COLO668 (cell line): ENCODE measurements at regions not wholly inside any gene's neighbourhood (a gene's known extent, or its start where the extent isn't known, plus 50 kb on each side); places are given as distances from the start of the nearest gene placed in this dataset.
"Not testable (repeated sequence)": the region's sequence is repeated elsewhere in the genome, so short reads cannot be mapped to it uniquely, and the experiment has no call there.

ENCODE experiments used
- DNase-seq: peaks from one replicate; lab custom pipeline; 2025; ENCODE audit not compliant: unreplicated experiment; lab: John Stamatoyannopoulos, UW

GRCh38 chr4:10281996-10282395 is 165.4 kb upstream of the WDR1 start:
- DNase-seq: no peak

DNA sequence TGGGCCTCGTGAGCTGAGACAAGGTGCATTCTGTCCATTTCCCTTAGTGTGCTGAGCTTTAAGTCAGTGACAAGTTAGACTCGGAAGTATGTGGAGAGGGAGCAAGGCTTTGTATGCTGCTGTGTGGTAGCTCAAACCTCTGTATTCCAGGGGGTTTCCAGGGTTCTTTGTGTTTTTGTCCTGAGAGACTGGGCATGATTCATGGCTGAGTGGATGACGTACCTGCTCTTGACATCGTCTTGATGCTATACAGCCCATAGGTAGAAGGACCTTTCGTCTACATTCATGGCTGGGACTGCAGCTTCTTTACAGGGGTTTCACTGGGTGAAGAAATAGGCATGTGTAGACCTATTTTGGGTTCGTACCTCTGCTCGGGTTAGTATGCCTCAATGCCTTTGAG is 162.7 kb upstream of the WDR1 start:
- no peak for DNase-seq

- no peak for DNase-seq
Measured at GRCh38 chr4:10278071-10278470, 161.5 kb upstream of the WDR1 start.

DNA sequence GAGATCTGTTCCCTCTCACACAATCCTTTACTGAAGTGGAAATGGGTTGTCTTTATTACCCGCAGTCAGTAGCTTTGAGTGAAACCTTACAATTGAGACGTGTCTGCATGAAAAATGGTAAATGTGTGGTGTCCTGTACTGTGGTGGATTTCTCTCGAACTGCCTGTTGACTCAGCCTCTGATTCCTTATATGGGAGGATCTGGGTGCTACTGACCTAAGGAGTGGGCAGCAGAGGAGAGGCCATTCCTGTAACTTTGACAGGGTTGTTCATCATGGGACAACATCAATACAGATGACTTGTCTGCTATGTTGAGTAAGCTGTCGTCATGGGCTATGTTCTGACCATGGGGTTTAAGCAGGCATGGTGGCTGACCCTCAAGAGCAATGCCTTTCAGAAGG is 159.6 kb upstream of the WDR1 start:
- no peak for DNase-seq

GRCh38 chr4:10275696-10276095 is 159.1 kb upstream of the WDR1 start:
- no peak for DNase-seq

- DNase-seq: no peak
Measured at GRCh38 chr4:10273030-10273429, 156.4 kb upstream of the WDR1 start.

GRCh38 chr4:10272511-10272910 is 155.9 kb upstream of the WDR1 start:
- no peak for DNase-seq

DNA sequence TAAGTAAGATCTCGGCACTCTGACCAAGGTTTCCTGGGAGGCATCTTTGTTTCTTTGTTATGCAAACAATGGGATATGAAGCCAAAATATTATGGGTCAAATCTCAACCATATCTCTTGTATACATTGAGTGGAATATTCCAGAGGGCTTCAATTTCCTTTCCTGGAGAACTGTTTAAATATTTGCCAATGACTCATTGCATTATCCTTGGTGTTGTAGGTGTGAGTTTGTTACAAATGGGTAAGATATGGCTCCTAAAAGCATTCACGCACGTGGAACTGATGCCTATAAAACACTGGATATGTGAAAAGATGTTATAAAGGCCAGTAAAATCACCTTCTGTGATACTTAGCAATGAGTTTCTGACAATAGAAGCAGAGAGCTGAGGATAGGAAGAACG is 150.5 kb upstream of the WDR1 start:
- no peak for DNase-seq

GRCh38 chr4:10260777-10261176 is 144.2 kb upstream of the WDR1 start:
- DNase-seq: no peak

DNA sequence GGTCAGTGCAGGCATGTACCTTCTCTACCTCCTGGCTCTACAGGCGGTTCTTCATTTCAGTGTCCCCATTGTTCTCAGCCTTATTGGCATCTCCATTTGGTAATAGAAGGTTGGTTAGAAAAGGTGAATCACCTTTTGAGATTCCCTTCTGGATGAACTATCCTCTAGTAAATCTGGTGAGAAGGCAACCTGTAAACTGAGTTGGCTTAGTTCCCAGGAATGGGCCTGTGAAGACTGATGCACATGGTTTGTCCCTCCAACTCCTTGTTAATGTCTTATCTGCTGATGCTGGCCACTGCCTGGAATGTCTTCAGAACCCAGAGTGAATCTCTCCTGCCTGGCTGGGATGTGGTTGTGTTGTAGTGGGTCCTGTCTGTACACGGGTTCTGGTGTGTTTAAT is 143.4 kb upstream of the WDR1 start:
- DNase-seq: no peak

DNA sequence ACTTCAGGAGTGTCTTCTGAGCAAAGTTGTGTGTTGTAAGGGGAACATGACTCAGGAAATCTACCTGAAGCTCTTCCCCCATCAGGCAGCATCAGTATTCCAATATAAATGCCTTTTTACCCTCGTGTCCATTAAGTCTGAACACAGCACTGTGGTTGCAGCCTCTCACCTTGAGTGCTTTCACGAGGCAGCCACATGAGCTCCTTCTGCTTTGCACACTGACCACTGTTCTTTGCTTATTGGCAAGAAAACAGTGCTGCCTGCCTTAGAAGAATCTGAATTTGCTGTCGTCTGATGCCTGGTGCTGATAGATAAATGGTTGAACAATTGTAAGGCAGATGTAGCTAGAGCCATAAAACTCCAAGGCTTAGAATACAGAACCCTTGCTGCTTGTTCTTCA is 139.6 kb upstream of the WDR1 start:
- no peak for DNase-seq

DNA sequence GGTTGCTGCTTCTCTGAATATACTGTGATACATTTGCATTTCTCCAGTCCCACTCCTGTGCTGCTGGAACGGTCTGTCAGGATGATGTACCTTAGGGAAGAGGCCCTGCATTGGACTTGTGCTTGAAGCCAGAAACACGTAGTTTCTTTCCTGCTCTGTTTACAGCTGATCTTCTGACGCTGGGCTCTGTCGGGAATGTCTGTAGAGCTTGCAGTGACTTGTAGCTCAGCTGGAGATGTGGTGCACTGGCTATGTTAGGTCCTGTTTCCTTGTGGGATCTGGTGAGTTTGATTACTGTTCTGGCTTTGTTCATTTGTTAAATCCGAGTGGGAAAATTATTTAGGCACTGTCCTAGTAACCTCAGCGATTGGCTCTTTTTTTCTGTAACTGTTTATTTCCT is 137.2 kb upstream of the WDR1 start:
- DNase-seq: no peak

GRCh38 chr4:10245751-10246150 is 129.2 kb upstream of the WDR1 start:
- DNase-seq: no peak

GRCh38 chr4:10243856-10244255 is 127.3 kb upstream of the WDR1 start:
- DNase-seq: no peak

DNA sequence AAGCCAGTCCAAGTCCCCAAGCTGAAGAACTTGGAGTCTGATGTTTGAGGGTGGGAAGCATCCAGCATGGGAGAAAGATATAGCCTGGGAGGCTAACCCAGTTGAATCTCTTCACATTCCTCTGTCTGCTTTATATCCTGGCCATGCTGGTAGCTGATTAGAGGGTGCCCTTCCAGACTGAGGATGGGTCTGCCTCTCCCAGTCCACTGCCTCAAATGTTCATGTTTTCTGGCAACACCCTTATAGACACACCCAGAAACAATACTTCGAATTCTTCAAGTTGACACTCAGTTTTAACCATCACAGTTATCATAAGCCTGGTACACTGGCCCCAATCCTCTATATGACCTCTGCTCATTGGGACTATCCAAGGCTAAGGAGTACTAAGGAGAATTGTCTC is 124.1 kb upstream of the WDR1 start:
- no peak for DNase-seq

DNA sequence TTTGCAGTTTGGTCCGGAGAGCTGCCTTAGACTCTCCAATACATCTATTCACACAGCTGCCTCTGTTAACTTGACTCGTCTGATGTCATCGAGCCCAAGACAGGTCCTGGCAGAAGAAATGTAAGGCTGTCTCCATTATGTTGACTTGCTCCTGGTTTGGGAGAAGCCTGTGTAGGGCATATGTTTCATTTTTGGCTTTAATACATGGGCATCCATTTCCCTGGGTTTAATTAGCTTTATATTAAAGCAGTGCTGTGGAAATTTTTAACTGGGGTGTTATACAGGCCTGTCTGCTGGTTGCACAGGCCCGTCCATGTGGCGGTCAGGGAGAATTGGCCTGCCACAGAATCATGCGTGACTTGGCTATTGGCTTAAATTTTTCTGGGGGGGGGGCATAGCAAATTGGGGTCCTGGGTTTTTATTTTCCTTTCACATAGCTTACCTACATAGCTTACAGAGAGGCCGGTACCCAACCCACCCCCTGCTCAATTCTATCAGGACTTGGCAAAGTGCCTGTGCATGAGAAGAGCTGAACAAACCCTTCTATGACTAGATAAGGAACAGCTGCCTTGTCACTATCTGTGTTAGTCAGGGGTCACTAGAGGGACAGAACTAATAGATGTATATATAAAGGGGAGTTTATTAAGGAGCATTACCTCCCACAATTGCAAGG is 123.5 kb upstream of the WDR1 start:
- no peak for DNase-seq

DNA sequence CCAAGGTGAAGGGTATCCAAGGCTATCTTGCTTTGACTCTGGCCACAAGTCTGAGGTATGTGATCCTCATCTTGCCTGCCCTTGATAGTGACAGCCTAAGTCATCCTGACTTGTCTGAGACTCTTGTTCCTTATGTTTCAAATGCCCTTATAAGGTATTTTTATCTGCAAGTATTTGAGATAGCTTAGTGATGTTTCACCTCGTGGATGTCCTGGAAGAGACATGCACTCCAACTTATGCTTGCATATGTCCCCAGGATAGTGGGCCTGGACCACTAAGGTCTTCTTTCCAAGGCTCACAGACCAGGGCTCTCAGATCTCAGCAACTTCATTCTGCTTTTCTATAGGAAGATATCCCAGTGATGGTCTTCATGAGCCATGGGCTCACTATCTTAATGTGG is 120.5 kb upstream of the WDR1 start:
- DNase-seq: no peak

DNA sequence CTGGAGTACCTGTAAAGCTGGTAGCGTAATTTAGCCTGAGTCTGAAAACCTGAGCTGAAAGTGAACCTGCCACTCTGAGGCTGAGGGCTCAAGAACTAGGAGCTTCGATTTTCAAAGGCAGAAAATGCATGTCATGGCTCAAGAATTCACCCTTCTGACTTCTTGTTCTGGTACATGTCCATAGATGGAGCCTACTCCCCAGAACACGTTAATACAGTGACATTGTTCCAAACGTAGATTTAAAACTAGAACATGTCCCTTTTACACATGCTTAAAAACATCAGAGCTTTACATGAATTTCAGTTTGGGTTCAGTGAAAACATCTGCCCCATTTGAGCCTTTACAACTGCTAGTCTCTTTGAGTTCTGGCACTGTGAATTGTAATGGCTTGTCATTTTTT is 115.5 kb upstream of the WDR1 start:
- DNase-seq: no peak

DNA sequence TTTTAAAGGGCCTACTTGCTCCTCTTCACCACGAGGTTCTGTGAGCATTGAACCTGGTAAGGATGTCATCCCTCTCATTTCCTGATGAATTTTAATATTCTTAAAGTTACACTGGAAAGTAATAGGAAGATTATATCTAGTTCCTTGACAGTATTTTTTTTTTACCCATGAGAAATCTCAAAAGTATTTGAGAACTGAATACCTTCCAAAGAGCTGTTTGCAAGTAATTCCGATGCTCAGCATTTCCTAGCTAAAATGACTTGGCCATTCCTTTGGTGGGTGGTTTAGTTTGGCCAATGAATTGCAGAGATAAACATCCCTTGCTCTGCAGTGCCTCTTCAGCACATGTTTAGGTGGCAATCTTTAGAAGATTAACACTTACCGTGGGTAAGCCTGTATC is 110.2 kb upstream of the WDR1 start:
- no peak for DNase-seq

DNA sequence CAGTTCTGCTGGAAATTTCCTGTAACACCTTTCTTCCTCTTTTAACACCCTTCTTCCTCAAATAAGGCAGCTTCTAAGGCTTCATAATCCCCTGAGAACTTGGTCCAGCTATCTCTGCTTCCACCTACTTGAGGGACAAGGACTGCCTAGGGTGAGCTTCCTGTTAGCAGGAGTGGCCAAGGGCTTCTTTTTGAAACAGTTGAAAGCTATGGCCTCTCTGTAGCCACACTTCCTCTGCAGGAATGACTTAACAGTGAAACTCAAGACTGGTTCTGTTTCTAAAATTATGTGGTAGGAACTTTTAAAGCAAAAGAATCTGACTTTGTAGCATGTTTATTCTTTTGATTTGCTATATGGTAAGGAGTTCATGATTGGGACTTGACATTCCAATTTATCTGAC is 108.5 kb upstream of the WDR1 start:
- no peak for DNase-seq

DNA sequence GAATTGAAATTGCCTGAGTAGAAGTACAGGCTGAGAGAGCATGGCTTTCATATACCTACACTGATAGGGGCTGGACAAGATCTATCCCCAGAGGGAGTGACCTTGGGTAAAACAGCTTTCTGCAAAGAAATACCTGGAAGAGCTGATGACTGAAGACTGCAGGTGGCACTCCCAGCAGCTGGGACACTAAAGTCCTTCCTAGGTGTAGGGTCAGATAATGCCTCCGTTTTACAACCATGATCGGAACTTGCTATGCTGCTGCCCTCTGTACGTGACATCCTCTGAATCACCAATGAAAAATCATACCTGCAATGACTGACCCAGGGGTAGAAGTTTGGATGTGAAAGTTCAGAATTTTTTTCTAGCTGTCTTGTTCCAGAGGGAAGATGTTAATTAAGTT is 107.2 kb upstream of the WDR1 start:
- DNase-seq: no peak

DNA sequence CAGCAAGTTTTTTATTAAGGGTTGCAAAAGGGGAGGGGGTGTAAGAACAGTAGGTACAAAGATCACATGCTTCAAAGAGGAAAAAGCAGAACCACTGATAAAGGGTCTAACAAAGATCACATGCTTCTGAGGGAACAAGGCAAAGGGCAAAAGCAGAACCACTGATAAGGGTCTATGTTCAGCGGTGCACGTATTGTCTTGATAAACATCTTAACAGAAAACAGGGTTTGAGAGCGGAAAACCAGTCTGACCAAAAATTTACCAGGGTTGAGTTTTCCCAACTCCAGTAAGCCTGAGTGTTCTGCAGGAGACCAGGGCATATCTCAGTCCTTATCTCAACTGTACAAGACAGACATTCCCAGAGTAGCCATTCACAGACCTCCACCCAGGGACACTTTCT is 96.9 kb upstream of the WDR1 start:
- DNase-seq: not testable (repeated sequence)

DNA sequence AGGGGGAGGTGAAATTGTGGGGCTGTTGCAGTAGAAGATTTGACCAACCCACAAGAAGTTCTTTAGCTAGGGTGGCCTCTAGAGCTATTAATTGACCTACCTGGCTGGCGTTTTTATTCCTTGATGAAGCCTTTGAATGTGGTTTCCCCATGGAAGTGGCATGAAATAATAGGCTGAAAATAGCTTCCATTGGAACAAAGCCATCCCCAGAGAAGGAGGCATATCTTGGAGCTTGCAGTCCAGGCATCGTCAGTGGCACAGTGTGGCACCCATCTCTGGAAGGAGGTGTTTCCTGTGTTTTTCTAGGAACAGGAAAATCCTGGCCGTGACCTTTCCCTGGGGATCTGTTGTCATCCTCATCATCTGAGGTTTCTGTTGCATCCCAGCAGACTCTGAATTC is 96.3 kb upstream of the WDR1 start:
- no peak for DNase-seq

GRCh38 chr4:10212400-10212799 is 95.8 kb upstream of the WDR1 start:
- no peak for DNase-seq
